ENCODE measurements at regions not wholly inside any gene's neighbourhood (a gene's known extent, or its start where the extent isn't known, plus 50 kb on each side); places are given as distances from the start of the nearest gene placed in this dataset.

- TF ChIP-seq NFE2 (CRISPR knock-in tag; IDR thresholded peaks at IDR 0.05): no peak
- TF ChIP-seq NBN (conservative IDR thresholded peaks at IDR 0.05): no peak
- no peak for TF ChIP-seq CTCF (CRISPR knock-in tag; IDR thresholded peaks at IDR 0.05)
- no peak for TF ChIP-seq RBM39 (IDR thresholded peaks at IDR 0.05; ENCODE audit: low read depth, low read length, poor library complexity, severe bottlenecking)
- no peak for TF ChIP-seq U2AF2 (IDR thresholded peaks at IDR 0.05; ENCODE audit: low read depth, low read length)
- TF ChIP-seq EP300 (IDR thresholded peaks at IDR 0.05; ENCODE audit: low read depth in 2 of 2, low read length in 2 of 2): no peak
- TF ChIP-seq EP300 (CRISPR knock-in tag; IDR thresholded peaks at IDR 0.05; ENCODE audit: borderline replicate concordance): no peak
- no peak for TF ChIP-seq BORCS8-MEF2B (CRISPR knock-in tag; IDR thresholded peaks at IDR 0.05)
- TF ChIP-seq BRCA1 (CRISPR knock-in tag; IDR thresholded peaks at IDR 0.05): no peak
- TF ChIP-seq HNRNPK (IDR thresholded peaks at IDR 0.05; ENCODE audit: low read depth, low read length, poor library complexity, severe bottlenecking): no peak
- no peak for TF ChIP-seq ZNF354B (CRISPR knock-in tag; IDR thresholded peaks at IDR 0.05)
- TF ChIP-seq MTA3 (CRISPR knock-in tag; IDR thresholded peaks at IDR 0.05): no peak
- no peak for TF ChIP-seq PRDM10 (CRISPR knock-in tag; IDR thresholded peaks at IDR 0.05; ENCODE audit: low read depth)
- no peak for TF ChIP-seq FOXA1 (IDR thresholded peaks at IDR 0.05)
- TF ChIP-seq FOXA1 (CRISPR knock-in tag; IDR thresholded peaks at IDR 0.05): no peak
- TF ChIP-seq ZNF160 (CRISPR knock-in tag; IDR thresholded peaks at IDR 0.05): no peak
Observed at GRCh38 chr1:43042773-43043457, 84.2 kb upstream of the SLC2A1 start.

Data from HepG2 (cell line).